H1 (cell line): ENCODE measurements at regions not wholly inside any gene's neighbourhood (a gene's known extent, or its start where the extent isn't known, plus 50 kb on each side); places are given as distances from the start of the nearest gene placed in this dataset.

ENCODE experiments used
- CTCF ChIA-PET: fragments of 300-600 bp; sonication (Branson Sonifier 250); formaldehyde crosslinking; loops from one replicate; lab custom pipeline; 2021; ENCODE audit not compliant: partially characterized antibody; lab: Charles Lee
- POLR2A ChIA-PET: fragments of 300-600 bp; sonication (Branson Sonifier 250); formaldehyde crosslinking; loops from one replicate; lab custom pipeline; 2021; ENCODE audit warnings: inconsistent platforms; ENCODE audit not compliant: partially characterized antibody; lab: Charles Lee
- DNase-seq, 2 experiments: peaks; one replicate each; pipeline versions ENCODE4 v3.0.0 to v3.0.0-alpha.2; 2010 to 2022; ENCODE audit warnings: low spot score in 2 of 2, low read depth in 1 of 2, mixed read lengths in 1 of 2
- FAIRE-seq: peaks from 2 replicates; lab custom pipeline; 2011; peaks lifted over from hg19 to GRCh38; lab: Jason Lieb, UNC
- H2AFZ ChIP-seq: 2 replicates; pipeline ENCODE4 v1.8.1; 2012; ENCODE audit warnings: low read length, inconsistent platforms
- H2AK5ac ChIP-seq: 2 replicates; pipeline ENCODE4 v1.6.1; 2013; ENCODE audit warnings: low read depth, low read length
- H2BK120ac ChIP-seq: replicated peaks from 2 replicates; pipeline ENCODE3; 2013; ENCODE audit warnings: low read depth, low read length, inconsistent platforms
- H2BK12ac ChIP-seq: 2 replicates; pipeline ENCODE4 v1.6.1; 2013; ENCODE audit warnings: low read depth, low read length
- H2BK15ac ChIP-seq: 2 replicates; pipeline ENCODE4 v1.6.1; 2013; ENCODE audit warnings: low read length
- H2BK20ac ChIP-seq: 2 replicates; pipeline ENCODE4 v1.6.1; 2013; ENCODE audit warnings: low read length
- H2BK5ac ChIP-seq: 2 replicates; pipeline ENCODE4 v1.6.1; 2013; ENCODE audit warnings: low read depth, low read length
- H3K14ac ChIP-seq: 2 replicates; pipeline ENCODE4 v1.6.1; 2013; ENCODE audit warnings: inconsistent platforms; ENCODE audit not compliant: insufficient read length
- H3K18ac ChIP-seq: 2 replicates; pipeline ENCODE4 v1.6.1; 2013; ENCODE audit warnings: low read length; ENCODE audit errors: extremely low read depth
- H3K23ac ChIP-seq: 2 replicates; pipeline ENCODE4 v1.6.1; 2013; ENCODE audit warnings: inconsistent platforms; ENCODE audit not compliant: insufficient read length
- H3K23me2 ChIP-seq: 2 replicates; pipeline ENCODE4 v1.6.1; 2013; ENCODE audit warnings: low read depth, low read length
- H3K27ac ChIP-seq: 2 replicates; pipeline ENCODE4 v1.6.1; 2011; ENCODE audit warnings: low read depth, low read length, inconsistent platforms
- H3K27me3 ChIP-seq, 4 experiments: replicated peaks in 1 of 4; 1 replicate in 1 of 4; 2 replicates in 3 of 4; pipeline versions ENCODE4 v1.6.1 to v1.8.1; 2011 to 2013; ENCODE audit warnings: low read length in 3 of 4, mild to moderate bottlenecking in 3 of 4, inconsistent platforms in 2 of 4, mixed read lengths in 2 of 4, moderate library complexity in 1 of 4; ENCODE audit not compliant: control insufficient read depth in 3 of 4, insufficient read depth in 3 of 4; ENCODE audit errors: extremely low read depth in 1 of 4
- H3K36me3 ChIP-seq, 4 experiments: 2 replicates each; pipeline versions ENCODE4 v1.6.1 to v1.8.1; 2011 to 2013; ENCODE audit warnings: mild to moderate bottlenecking in 4 of 4, low read length in 3 of 4, moderate library complexity in 2 of 4, control low read depth in 1 of 4, inconsistent platforms in 1 of 4; ENCODE audit not compliant: insufficient read depth in 4 of 4, control insufficient read depth in 2 of 4
- H3K4ac ChIP-seq: replicated peaks from 2 replicates; pipeline ENCODE3; 2013; ENCODE audit warnings: low read length, low read depth, mixed read lengths, inconsistent platforms; ENCODE audit not compliant: insufficient read length
- H3K4me1 ChIP-seq, 4 experiments: replicated peaks in 1 of 4; 1 replicate in 1 of 4; 2 replicates in 3 of 4; pipeline versions ENCODE4 v1.6.1 to v1.8.1; 2011 to 2013; ENCODE audit warnings: low read length in 3 of 4, inconsistent platforms in 2 of 4, mixed read lengths in 1 of 4; ENCODE audit not compliant: insufficient read depth in 4 of 4, control insufficient read depth in 3 of 4
- H3K4me2 ChIP-seq, 2 experiments: 2 replicates each; pipeline versions ENCODE4 v1.6.1 to v1.8.1; 2011 to 2013; ENCODE audit warnings: low read depth in 2 of 2, low read length in 2 of 2, control low read depth in 1 of 2, inconsistent platforms in 1 of 2, mild to moderate bottlenecking in 1 of 2; ENCODE audit not compliant: insufficient read depth in 1 of 2
- H3K4me3 ChIP-seq, 4 experiments: fragments of 200-600, 300-600 bp in 1 of 4; sonication (generic), shearing (Covaris generic), sonication (Bioruptor Twin) in 1 of 4; 2 replicates each; pipeline versions ENCODE4 v1.5.1 to v1.8.1; 2011 to 2016; ENCODE audit warnings: low read length in 4 of 4, low read depth in 3 of 4, control low read depth in 2 of 4, inconsistent platforms in 2 of 4, mild to moderate bottlenecking in 2 of 4, mixed read lengths in 1 of 4, moderate library complexity in 1 of 4; ENCODE audit not compliant: insufficient read depth in 2 of 4; ENCODE audit errors: extremely low read depth in 1 of 4
- H3K56ac ChIP-seq: replicated peaks from 2 replicates; pipeline ENCODE3; 2013; ENCODE audit warnings: low read depth, mild to moderate bottlenecking, mixed read lengths, low read length, inconsistent platforms; ENCODE audit not compliant: insufficient read length
- H3K79me1 ChIP-seq: 2 replicates; pipeline ENCODE4 v1.6.1; 2013; ENCODE audit warnings: low read depth, low read length, control low read depth
- H3K79me2 ChIP-seq, 2 experiments: 2 replicates each; pipeline versions ENCODE4 v1.6.1 to v1.8.1; 2012 to 2013; ENCODE audit warnings: low read length in 2 of 2, mild to moderate bottlenecking in 2 of 2, inconsistent platforms in 1 of 2; ENCODE audit not compliant: insufficient read depth in 2 of 2, control insufficient read depth in 1 of 2
- H3K9ac ChIP-seq, 4 experiments: replicated peaks in 1 of 4; 1 replicate in 1 of 4; 2 replicates in 3 of 4; pipeline versions ENCODE4 v1.6.1 to v1.8.1; 2011 to 2013; ENCODE audit warnings: low read depth in 3 of 4, low read length in 3 of 4, control low read depth in 2 of 4, mild to moderate bottlenecking in 2 of 4, moderate library complexity in 2 of 4, inconsistent platforms in 1 of 4; ENCODE audit errors: extremely low read depth in 1 of 4
- H3K9me3 ChIP-seq, 2 experiments: 2 replicates each; pipeline versions ENCODE4 v1.6.1 to v1.8.1; 2012 to 2013; ENCODE audit warnings: mild to moderate bottlenecking in 2 of 2, moderate library complexity in 2 of 2, control low read depth in 1 of 2, inconsistent platforms in 1 of 2, low read depth in 1 of 2, low read length in 1 of 2, mixed read lengths in 1 of 2; ENCODE audit not compliant: insufficient read depth in 2 of 2
- H4K20me1 ChIP-seq, 2 experiments: replicated peaks in 1 of 2; 2 replicates each; pipeline versions ENCODE3 to v1.8.1; 2011 to 2013; ENCODE audit warnings: inconsistent platforms in 2 of 2, low read length in 2 of 2, mild to moderate bottlenecking in 1 of 2; ENCODE audit not compliant: insufficient read depth in 2 of 2, control insufficient read depth in 1 of 2
- H4K5ac ChIP-seq: 2 replicates; pipeline ENCODE4 v1.6.1; 2013; ENCODE audit warnings: low read length, low read depth, mixed read lengths, inconsistent platforms; ENCODE audit not compliant: insufficient read length
- H4K8ac ChIP-seq: 2 replicates; pipeline ENCODE4 v1.8.0; 2013; ENCODE audit warnings: mild to moderate bottlenecking, moderate library complexity, low read length, inconsistent platforms; ENCODE audit not compliant: insufficient read depth; ENCODE audit errors: extremely low read depth
- H4K91ac ChIP-seq: replicated peaks from 2 replicates; pipeline ENCODE3; 2013; ENCODE audit warnings: low read length, mixed read lengths, inconsistent platforms; ENCODE audit not compliant: insufficient read length
- BCL11A ChIP-seq, 2 experiments: IDR thresholded peaks; one replicate each; pipeline ENCODE4 v1.6.1; 2011; ENCODE audit warnings: low read depth in 2 of 2, low read length in 2 of 2, mild to moderate bottlenecking in 2 of 2
- BRCA1 ChIP-seq: IDR thresholded peaks from 2 replicates; pipeline ENCODE4 v1.6.1; 2012; ENCODE audit warnings: low read depth, low read length, improper control_type of control experiment
- CBX5 ChIP-seq: fragments of 300-800, 300-1000 bp; sonication (generic); IDR thresholded peaks from 2 replicates; pipeline ENCODE4 v1.7.1; 2016; ENCODE audit warnings: antibody characterized with exemption, low read length, low read depth
- CEBPB ChIP-seq: IDR thresholded peaks from 2 replicates; pipeline ENCODE4 v1.6.1; 2012; ENCODE audit warnings: low read depth, low read length
- CREB1 ChIP-seq: IDR thresholded peaks from 2 replicates; pipeline ENCODE4 v1.6.1; 2012; ENCODE audit warnings: inconsistent platforms
- CTCF ChIP-seq, 3 experiments: IDR thresholded peaks; 1 replicate in 2 of 3; 2 replicates in 1 of 3; pipeline versions ENCODE4 v1.5.1 to v1.6.1; 2011; ENCODE audit warnings: low read length in 3 of 3, mild to moderate bottlenecking in 3 of 3, inconsistent platforms in 2 of 3, low read depth in 1 of 3, moderate library complexity in 1 of 3; ENCODE audit not compliant: insufficient read depth in 1 of 3; ENCODE audit errors: control extremely low read depth in 1 of 3
- KDM1A ChIP-seq: fragments of 200-600, 300-600 bp; sonication (generic); IDR thresholded peaks from 2 replicates; pipeline ENCODE4 v1.7.1; 2016; ENCODE audit warnings: mild to moderate bottlenecking, low read length, borderline replicate concordance
- MAFK ChIP-seq: IDR thresholded peaks from 2 replicates; pipeline ENCODE4 v1.6.1; 2012; ENCODE audit warnings: low read depth, mild to moderate bottlenecking, improper control_type of control experiment, low read length
- POU5F1 ChIP-seq: IDR thresholded peaks from 2 replicates; pipeline ENCODE4 v1.6.1; 2011; ENCODE audit warnings: low read depth, mild to moderate bottlenecking, low read length, moderate library complexity
- RXRA ChIP-seq: IDR thresholded peaks from 2 replicates; pipeline ENCODE4 v1.6.1; 2011; ENCODE audit warnings: low read depth, mild to moderate bottlenecking, low read length, moderate library complexity; ENCODE audit not compliant: insufficient read depth
- SIRT6 ChIP-seq: IDR thresholded peaks from one replicate; pipeline ENCODE4 v1.7.1; 2012; ENCODE audit warnings: low read length, inconsistent platforms
- SP2 ChIP-seq: IDR thresholded peaks from 2 replicates; pipeline ENCODE4 v1.6.1; 2012; ENCODE audit warnings: mild to moderate bottlenecking, low read length, inconsistent platforms
- SRF ChIP-seq: IDR thresholded peaks from 2 replicates; pipeline ENCODE4 v1.6.1; 2011; ENCODE audit warnings: mild to moderate bottlenecking, low read depth, low read length, moderate library complexity
- WGBS, 2 experiments: shearing (Covaris generic) in 1 of 2; methylation state at CpG; one replicate each; pipeline versions ENCODE4 v1.1.6 to v1.1.7; 2013 to 2015; ENCODE audit warnings: low lambda C conversion rate in 2 of 2, mixed read lengths in 2 of 2, inconsistent platforms in 1 of 2, low coverage in 1 of 2, missing lambda C conversion rate in 1 of 2; ENCODE audit not compliant: insufficient replicate concordance in 2 of 2, insufficient coverage in 1 of 2, insufficient read length in 1 of 2; ENCODE audit errors: extremely low coverage in 1 of 2, missing lambda C conversion rate in 1 of 2; 5-methylcytosine and 5-hydroxymethylcytosine counted together

- Histone ChIP-seq H3K23me2 (no peaks in the 10 kb centered on the region), H2BK20ac (no peak overlapping the region), H3K79me2 (no peaks in the 10 kb centered on the region), H4K5ac (no peak overlapping the region), H3K56ac (no peak overlapping the region), H2BK15ac (no peak overlapping the region), H4K8ac (peak overlapping the region; percentile 11; the same call in 1 of the 2 replicates), H3K79me1 (no peaks in the 10 kb centered on the region), H3K18ac (no peak overlapping the region), H3K27ac (no peak overlapping the region), H3K9me3 (no peaks in the 10 kb centered on the region), H2AFZ (peak overlapping the region; percentile 68; the same call in 1 of the 2 replicates), H2AK5ac (no peak overlapping the region), H3K4ac (no peak overlapping the region), H3K36me3 (no peaks in the 10 kb centered on the region), H3K9ac (no peak overlapping the region), H3K4me2 (no peak overlapping the region; a peak in 1 of 4 replicates), H3K14ac (no peak overlapping the region), H2BK12ac (no peak overlapping the region), H3K4me1 (peaks cover 2 to 11% (median 9%) of the 10 kb centered on the region in 4 experiments; a peak in 5 of 7 replicates), H3K4me3 (no peak overlapping the region), H2BK120ac (no peak overlapping the region), H4K20me1 (no peaks in the 10 kb centered on the region), H4K91ac (no peak overlapping the region), H3K23ac (no peak overlapping the region), H3K27me3 (no peaks in the 10 kb centered on the region), H2BK5ac (no peak overlapping the region)
- no peak for FAIRE-seq
- DNase-seq, result no peak
- ChIA-PET CTCF (interaction anchor here (1.1 to 2.9 kb wide), 3 partner anchors 15 to 704 kb away, joined by 3 to 9 read pairs (median 3); no protein-coding TSS in a partner anchor), POLR2A (no interaction called here)
- 82% methylated on average over 8 of the region's 8 CpGs; no CpG with 5 or more reads in 1 of the 2 experiments for WGBS, 2 experiments
- no peak for TF ChIP-seq BCL11A (IDR thresholded peaks at IDR 0.05; ENCODE audit: low read depth in 2 of 2, low read length in 2 of 2)
- TF ChIP-seq RXRA, result no peak
- no peak for TF ChIP-seq CEBPB
- no peak for TF ChIP-seq SRF
- no peak for TF ChIP-seq CREB1
- TF ChIP-seq BRCA1, result no peak
- TF ChIP-seq SP2, result no peak
- TF ChIP-seq SIRT6, result no peak
- TF ChIP-seq CTCF (IDR thresholded peaks at IDR 0.05; ENCODE audit: control extremely low read depth in 1 of 3, insufficient read depth in 1 of 3, low read depth in 1 of 3, low read length in 3 of 3), result no peak
- no peak for TF ChIP-seq KDM1A
- TF ChIP-seq CBX5, result no peak
- no peak for TF ChIP-seq MAFK
- TF ChIP-seq POU5F1, result no peak
These were observed 55.7 kb downstream of the IRX5 start for GRCh38 chr16:54986409-54986808.
